Ishikawa (cell line): ENCODE measurements at regions not wholly inside any gene's neighbourhood (a gene's known extent, or its start where the extent isn't known, plus 50 kb on each side); places are given as distances from the start of the nearest gene placed in this dataset.

Experiments used
- REST ChIP-seq: IDR thresholded peaks from 2 replicates; pipeline ENCODE4 v1.6.1; 2012; ENCODE audit warnings: low read depth, mild to moderate bottlenecking
- TAF1 ChIP-seq: IDR thresholded peaks from 2 replicates; pipeline ENCODE4 v1.6.1; 2012; ENCODE audit warnings: low read depth, mild to moderate bottlenecking
- TF ChIP-seq, protein P1 (sequence below): IDR thresholded peaks from 2 replicates; pipeline ENCODE4 v1.6.1; 2012

GRCh38 chr9:119436261-119436660 is 67.0 kb upstream of the BRINP1 start:
- TF ChIP-seq TAF1 (no peak), REST (no peak)
- TF ChIP-seq, protein P1, sequence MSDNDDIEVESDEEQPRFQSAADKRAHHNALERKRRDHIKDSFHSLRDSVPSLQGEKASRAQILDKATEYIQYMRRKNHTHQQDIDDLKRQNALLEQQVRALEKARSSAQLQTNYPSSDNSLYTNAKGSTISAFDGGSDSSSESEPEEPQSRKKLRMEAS, result no peak
